ENCODE measurements at regions not wholly inside any gene's neighbourhood (a gene's known extent, or its start where the extent isn't known, plus 50 kb on each side); places are given as distances from the start of the nearest gene placed in this dataset.
"Not testable (repeated sequence)": the region's sequence is repeated elsewhere in the genome, so short reads cannot be mapped to it uniquely, and the experiment has no call there.

- ChIA-PET CTCF (no interaction called here), POLR2A (no interaction called here)
- no peak for TF ChIP-seq CTCF (IDR thresholded peaks at IDR 0.05; ENCODE audit: control extremely low read depth, extremely low read depth, low read depth, missing control alignments)
- DNase-seq (ENCODE audit: extremely low spot score): no peak
Observed at GRCh38 chr10:109556399-109556798, 366.9 kb downstream of the XPNPEP1 start.

GRCh38 chr10:109542050-109542603 is 381.2 kb downstream of the XPNPEP1 start:
- POLR2A ChIA-PET; DNase-seq (ENCODE audit: extremely low spot score): not testable (repeated sequence)
- CTCF ChIA-PET: interaction anchor here (1.7 kb wide), 1 partner anchor 16 kb away, joined by 4 read pairs; no protein-coding TSS in a partner anchor

GRCh38 chr10:109534193-109534592 is 389.1 kb downstream of the XPNPEP1 start:
- no peak for DNase-seq (ENCODE audit: extremely low spot score)
- TF ChIP-seq CTCF (IDR thresholded peaks at IDR 0.05; ENCODE audit: control extremely low read depth, extremely low read depth, low read depth, missing control alignments): no peak
- ChIA-PET POLR2A (no interaction called here), CTCF (interaction anchor here (1.1 to 1.5 kb wide), 2 partner anchors 12 to 16 kb away, joined by 3 to 4 read pairs; no protein-coding TSS in a partner anchor)

GRCh38 chr10:109529258-109529657 is 394.1 kb downstream of the XPNPEP1 start:
- DNase-seq (ENCODE audit: extremely low spot score): no peak
- TF ChIP-seq CTCF (IDR thresholded peaks at IDR 0.05; ENCODE audit: control extremely low read depth, extremely low read depth, low read depth, missing control alignments): no peak
- ChIA-PET POLR2A (no interaction called here), CTCF (no interaction called here)

- TF ChIP-seq CTCF (IDR thresholded peaks at IDR 0.05; ENCODE audit: control extremely low read depth, extremely low read depth, low read depth, missing control alignments): no peak
- CTCF ChIA-PET: interaction anchor here (1.3 to 1.8 kb wide), 3 partner anchors 15 to 28 kb away, joined by 3 to 4 read pairs (median 4); no protein-coding TSS in a partner anchor
- DNase-seq (ENCODE audit: extremely low spot score): no peak
- POLR2A ChIA-PET: no interaction called here
Observed at GRCh38 chr10:109517748-109518147, 405.6 kb downstream of the XPNPEP1 start.

GRCh38 chr10:109504401-109504800 is 418.9 kb downstream of the XPNPEP1 start:
- no peak for DNase-seq (ENCODE audit: extremely low spot score)
- TF ChIP-seq CTCF (IDR thresholded peaks at IDR 0.05; ENCODE audit: control extremely low read depth, extremely low read depth, low read depth, missing control alignments): no peak
- CTCF ChIA-PET: interaction anchor here (1.0 to 1.4 kb wide), 3 partner anchors 9 to 14 kb away, joined by 3 to 4 read pairs (median 3); no protein-coding TSS in a partner anchor
- POLR2A ChIA-PET: no interaction called here

- ChIA-PET POLR2A (no interaction called here), CTCF (no interaction called here)
- no peak for DNase-seq (ENCODE audit: extremely low spot score)
- TF ChIP-seq CTCF (IDR thresholded peaks at IDR 0.05; ENCODE audit: control extremely low read depth, extremely low read depth, low read depth, missing control alignments): no peak
Observed at GRCh38 chr10:109487691-109488090, 435.6 kb downstream of the XPNPEP1 start.

All from GM10248 (cell line).